ENCODE measurements at regions not wholly inside any gene's neighbourhood (a gene's known extent, or its start where the extent isn't known, plus 50 kb on each side); places are given as distances from the start of the nearest gene placed in this dataset.

DNA sequence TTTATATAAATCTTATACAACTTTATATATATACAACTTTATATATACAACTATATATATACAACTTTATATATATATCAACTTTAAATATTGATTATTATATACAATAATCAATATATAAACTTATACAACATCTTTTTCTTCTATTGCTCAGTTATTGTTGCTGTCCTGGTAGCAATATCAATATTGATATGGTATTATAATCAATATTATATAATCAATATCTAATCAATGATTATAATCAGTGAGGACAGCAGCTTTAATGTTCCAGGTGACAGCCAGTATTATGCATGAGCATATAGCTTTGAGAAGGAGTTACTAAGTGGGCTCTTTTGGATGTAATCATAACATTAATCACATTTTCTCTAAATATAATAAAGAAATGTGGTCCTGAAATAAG lies 242.3 kb upstream of the SOX11 start:
- no peak for ATAC-seq
- Histone ChIP-seq H3K79me2 (ENCODE audit: insufficient read depth, low read length) (no peaks in the 10 kb centered on the region), H3K36me3 (ENCODE audit: control insufficient read depth in 1 of 2, insufficient read depth in 2 of 2, low read length in 2 of 2) (no peaks in the 10 kb centered on the region), H3K27ac (ENCODE audit: low read depth, low read length) (no peak overlapping the region), H3K4me2 (ENCODE audit: low read length) (no peak overlapping the region), H2AFZ (ENCODE audit: low read depth, low read length, poor library complexity, severe bottlenecking) (no peak overlapping the region), H3K4me3 (replicated peaks in 1 of 2; ENCODE audit: low read depth in 1 of 2, low read length in 2 of 2) (no peak overlapping the region), H3K9me2 (ENCODE audit: insufficient read depth) (no peaks in the 10 kb centered on the region), H3K9me3 (ENCODE audit: control insufficient read depth in 1 of 2, insufficient read depth in 1 of 2, low read depth in 1 of 2, low read length in 2 of 2) (peaks cover 2 to 5% of the 10 kb centered on the region in 2 experiments; a peak in 2 of 4 replicates), H3K4me1 (ENCODE audit: control insufficient read depth in 1 of 2, insufficient read depth in 2 of 2, low read length in 2 of 2) (no peaks in the 10 kb centered on the region), H4K20me1 (ENCODE audit: insufficient read depth) (no peaks in the 10 kb centered on the region), H3K27me3 (ENCODE audit: insufficient read depth, low read length) (no peaks in the 10 kb centered on the region), H3K9ac (ENCODE audit: low read length) (no peak overlapping the region)
- BruUV-seq (replicated peaks) = no TSS peak
- ChIA-PET POLR2A (no interaction called here), RAD21 (ENCODE audit: low non-redundant PET in 1 of 2, low total read pairs in 2 of 2, uncharacterized antibody in 2 of 2, unreplicated experiment in 2 of 2) (no interaction called here), CTCF (no interaction called here)
- intact Hi-C loops (cut with micrococcal nuclease) = no loop called here
- TF ChIP-seq EZH2phosphoT487 (IDR thresholded peaks at IDR 0.05; ENCODE audit: borderline replicate concordance) (no peak), ZFX (IDR thresholded peaks at IDR 0.05) (no peak), SP1 (IDR thresholded peaks at IDR 0.05; ENCODE audit: low read depth) (no peak), RAD21 (IDR thresholded peaks at IDR 0.05; ENCODE audit: low read depth) (no peak)
- TF ChIP-seq, protein P1, sequence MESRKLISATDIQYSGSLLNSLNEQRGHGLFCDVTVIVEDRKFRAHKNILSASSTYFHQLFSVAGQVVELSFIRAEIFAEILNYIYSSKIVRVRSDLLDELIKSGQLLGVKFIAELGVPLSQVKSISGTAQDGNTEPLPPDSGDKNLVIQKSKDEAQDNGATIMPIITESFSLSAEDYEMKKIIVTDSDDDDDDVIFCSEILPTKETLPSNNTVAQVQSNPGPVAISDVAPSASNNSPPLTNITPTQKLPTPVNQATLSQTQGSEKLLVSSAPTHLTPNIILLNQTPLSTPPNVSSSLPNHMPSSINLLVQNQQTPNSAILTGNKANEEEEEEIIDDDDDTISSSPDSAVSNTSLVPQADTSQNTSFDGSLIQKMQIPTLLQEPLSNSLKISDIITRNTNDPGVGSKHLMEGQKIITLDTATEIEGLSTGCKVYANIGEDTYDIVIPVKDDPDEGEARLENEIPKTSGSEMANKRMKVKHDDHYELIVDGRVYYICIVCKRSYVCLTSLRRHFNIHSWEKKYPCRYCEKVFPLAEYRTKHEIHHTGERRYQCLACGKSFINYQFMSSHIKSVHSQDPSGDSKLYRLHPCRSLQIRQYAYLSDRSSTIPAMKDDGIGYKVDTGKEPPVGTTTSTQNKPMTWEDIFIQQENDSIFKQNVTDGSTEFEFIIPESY (IDR thresholded peaks at IDR 0.05; ENCODE audit: extremely low read depth, insufficient replicate concordance, low read length) = no peak
- TF ChIP-seq, protein P2, sequence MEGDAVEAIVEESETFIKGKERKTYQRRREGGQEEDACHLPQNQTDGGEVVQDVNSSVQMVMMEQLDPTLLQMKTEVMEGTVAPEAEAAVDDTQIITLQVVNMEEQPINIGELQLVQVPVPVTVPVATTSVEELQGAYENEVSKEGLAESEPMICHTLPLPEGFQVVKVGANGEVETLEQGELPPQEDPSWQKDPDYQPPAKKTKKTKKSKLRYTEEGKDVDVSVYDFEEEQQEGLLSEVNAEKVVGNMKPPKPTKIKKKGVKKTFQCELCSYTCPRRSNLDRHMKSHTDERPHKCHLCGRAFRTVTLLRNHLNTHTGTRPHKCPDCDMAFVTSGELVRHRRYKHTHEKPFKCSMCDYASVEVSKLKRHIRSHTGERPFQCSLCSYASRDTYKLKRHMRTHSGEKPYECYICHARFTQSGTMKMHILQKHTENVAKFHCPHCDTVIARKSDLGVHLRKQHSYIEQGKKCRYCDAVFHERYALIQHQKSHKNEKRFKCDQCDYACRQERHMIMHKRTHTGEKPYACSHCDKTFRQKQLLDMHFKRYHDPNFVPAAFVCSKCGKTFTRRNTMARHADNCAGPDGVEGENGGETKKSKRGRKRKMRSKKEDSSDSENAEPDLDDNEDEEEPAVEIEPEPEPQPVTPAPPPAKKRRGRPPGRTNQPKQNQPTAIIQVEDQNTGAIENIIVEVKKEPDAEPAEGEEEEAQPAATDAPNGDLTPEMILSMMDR (IDR thresholded peaks at IDR 0.05 in 2 of 3, conservative IDR thresholded peaks at IDR 0.05 in 1 of 3; ENCODE audit: borderline replicate concordance in 1 of 3, insufficient read depth in 1 of 3, low read depth in 2 of 3, low read length in 2 of 3) = no peak
- no peak for DNase-seq (ENCODE audit: low read depth, low spot score)
